Pancreas (tissue), 10 donors: ENCODE measurements at regions not wholly inside any gene's neighbourhood (a gene's known extent, or its start where the extent isn't known, plus 50 kb on each side); places are given as distances from the start of the nearest gene placed in this dataset.

Source experiments
- ATAC-seq, 4 donors: fragments of 200-7000 bp; cut with Tn5 transposase; one replicate each; pipeline versions ENCODE4 v1.8.0 to v1.9.1; 2020; ENCODE audit warnings: mild to moderate bottlenecking in 4 of 4, moderate library complexity in 4 of 4
- DNase-seq, 6 donors: peaks; one replicate each; pipeline ENCODE4 v3.0.0-alpha.2; 2020
- FAIRE-seq: peaks from 2 replicates; lab custom pipeline; 2012; peaks lifted over from hg19 to GRCh38; lab: Jason Lieb, UNC
- H3K27ac ChIP-seq, 4 donors: fragments of 200-600 bp; sonication (generic); 1 replicate in 3 of 4; 2 replicates in 1 of 4; pipeline versions ENCODE4 v1.5.0 to v1.8.0; 2020
- H3K27me3 ChIP-seq, 4 donors: fragments of 200-600 bp; one replicate each; pipeline ENCODE4 v1.8.0; 2021
- H3K36me3 ChIP-seq, 3 donors: fragments of 200-600 bp; sonication (generic) in 1 of 3; one replicate each; pipeline versions ENCODE4 v1.5.0 to v1.8.0; 2020 to 2021
- H3K4me1 ChIP-seq, 3 donors: fragments of 200-600 bp; one replicate each; pipeline ENCODE4 v1.8.0; 2021
- H3K4me3 ChIP-seq, 4 donors: fragments of 200-600 bp; sonication (generic) in 2 of 4; one replicate each; pipeline versions ENCODE4 v1.5.0 to v1.8.0; 2020 to 2021
- H3K9me3 ChIP-seq, 4 donors: fragments of 200-600 bp; one replicate each; pipeline ENCODE4 v1.8.0; 2021
- CTCF ChIP-seq, 4 donors: fragments of 200-600 bp; sonication (generic) in 3 of 4; IDR thresholded peaks; one replicate each; pipeline versions ENCODE4 v1.5.0 to v1.8.0; 2021; ENCODE audit warnings: antibody characterized with exemption in 4 of 4
- WGBS, 2 donors: extraction: QIAGEN DNeasy Blood & Tissue Kit; methylation state at CpG; one replicate each; pipeline ENCODE4 v1.1.7; 2013; 5-methylcytosine and 5-hydroxymethylcytosine counted together
- intact Hi-C, 3 donors: fragments of 100-400 bp; cut with DNase I; formaldehyde crosslinking; loops; one replicate each; pipeline versions ENCODE4 v1.11.1 to v1.14.2; 2022
- donor health status: healthy with polysubstance abuse.
- donor health status: DM: no; HTN: no; CAD: no; lungs with moderate emphysema.
- donor health status: DM: no; HTN: no; CAD: no.
- donor health status: control.
- donor health status: control.
- donor health status: Bipolar disorder and iron deficiency.
- donor health status: DM: yes; HTN: yes; CAD: no.
- donor health status: DM: no; HTN: no; CAD: no.
- donor health status: DM: no; HTN: no; CAD: no.
- donor health status: DM: yes; HTN: yes; CAD: no.

GRCh38 chr11:92885600-92885999 lies 83.9 kb upstream of the MTNR1B start:
- intact Hi-C loops = no loop called here
- DNase-seq (no peak), FAIRE-seq (no peak), ATAC-seq (no peak)
- Histone ChIP-seq H3K27ac (no peak overlapping the region), H3K4me3 (no peak overlapping the region), H3K9me3 (no peaks in the 10 kb centered on the region), H3K36me3 (no peaks in the 10 kb centered on the region), H3K27me3 (no peaks in the 10 kb centered on the region), H3K4me1 (no peaks in the 10 kb centered on the region)
- TF ChIP-seq CTCF (IDR thresholded peaks at IDR 0.05) = no peak
- 62 to 71% methylated on average over 4 of the region's 4 CpGs for WGBS, 2 donors

GRCh38 chr11:92886243-92886905 lies 83.1 kb upstream of the MTNR1B start:
- Histone ChIP-seq H3K9me3 (no peaks in the 10 kb centered on the region), H3K4me1 (no peaks in the 10 kb centered on the region), H3K27me3 (no peaks in the 10 kb centered on the region), H3K4me3 (no peak overlapping the region), H3K27ac (no peak overlapping the region), H3K36me3 (no peaks in the 10 kb centered on the region)
- 9 to 19% methylated on average over 4 of the region's 4 CpGs for WGBS, 2 donors
- intact Hi-C loops = no loop called here
- FAIRE-seq = no peak
- DNase-seq = peak in 2 of 6 donors; percentile 13 to 53
- peak; percentile 8 to 49 (median 32) for TF ChIP-seq CTCF (IDR thresholded peaks at IDR 0.05)
- ATAC-seq = peak; percentile 63 to 93 (median 86)

GRCh38 chr11:92888696-92889095 lies 80.8 kb upstream of the MTNR1B start:
- Histone ChIP-seq H3K36me3 (no peaks in the 10 kb centered on the region), H3K4me3 (no peak overlapping the region), H3K9me3 (no peaks in the 10 kb centered on the region), H3K4me1 (no peaks in the 10 kb centered on the region), H3K27ac (no peak overlapping the region), H3K27me3 (no peaks in the 10 kb centered on the region)
- intact Hi-C loops = no loop called here
- no peak for TF ChIP-seq CTCF (IDR thresholded peaks at IDR 0.05)
- DNase-seq = no peak
- no peak for ATAC-seq
- no peak for FAIRE-seq
- 49 to 66% methylated on average over 5 of the region's 5 CpGs for WGBS, 2 donors

- 81 to 87% methylated on average over 11 of the region's 11 CpGs for WGBS, 2 donors
- FAIRE-seq = no peak
- no peak overlapping the region for H3K27ac ChIP-seq
- intact Hi-C loops = no loop called here
- no peaks in the 10 kb centered on the region for H3K9me3 ChIP-seq
- no peak for ATAC-seq
- no peaks in the 10 kb centered on the region for H3K4me1 ChIP-seq
- H3K36me3 ChIP-seq = no peaks in the 10 kb centered on the region
- H3K4me3 ChIP-seq = no peak overlapping the region
- H3K27me3 ChIP-seq = no peaks in the 10 kb centered on the region
- TF ChIP-seq CTCF (IDR thresholded peaks at IDR 0.05) = no peak
- DNase-seq = no peak
Observed at GRCh38 chr11:92890846-92891245, 78.6 kb upstream of the MTNR1B start.
